ENCODE measurements at regions not wholly inside any gene's neighbourhood (a gene's known extent, or its start where the extent isn't known, plus 50 kb on each side); places are given as distances from the start of the nearest gene placed in this dataset.

DNA sequence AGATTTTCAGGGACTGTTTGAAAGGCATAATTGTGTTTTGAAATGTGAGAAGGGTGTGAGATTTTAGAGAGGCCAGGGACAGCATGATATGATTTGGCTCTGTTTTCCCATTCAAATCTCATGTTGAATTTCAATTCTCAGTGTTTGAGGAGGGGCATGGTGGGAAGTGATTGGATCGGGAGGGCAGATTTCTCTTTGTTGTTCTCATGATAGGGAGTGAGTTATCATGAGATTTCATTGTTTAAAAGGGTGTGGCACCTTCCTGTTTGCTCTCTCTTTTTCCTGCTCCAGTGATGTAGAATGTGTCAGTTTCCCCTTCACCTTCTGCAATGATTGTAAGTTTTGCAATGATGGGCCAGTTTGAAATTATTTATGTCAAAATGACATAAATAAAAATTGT is 113.0 kb upstream of the PCDH15 start:
- Mint-ChIP-seq H3K9me3 (peaks cover 11% of the 10 kb centered on the region), H3K36me3 (no peaks in the 10 kb centered on the region), H3K4me1 (no peaks in the 10 kb centered on the region), H3K27ac (no peak overlapping the region), H3K4me3 (no peak overlapping the region)
- DNase-seq (ENCODE audit: low spot score in 2 of 2) (no peak), ATAC-seq (no peak)

DNA sequence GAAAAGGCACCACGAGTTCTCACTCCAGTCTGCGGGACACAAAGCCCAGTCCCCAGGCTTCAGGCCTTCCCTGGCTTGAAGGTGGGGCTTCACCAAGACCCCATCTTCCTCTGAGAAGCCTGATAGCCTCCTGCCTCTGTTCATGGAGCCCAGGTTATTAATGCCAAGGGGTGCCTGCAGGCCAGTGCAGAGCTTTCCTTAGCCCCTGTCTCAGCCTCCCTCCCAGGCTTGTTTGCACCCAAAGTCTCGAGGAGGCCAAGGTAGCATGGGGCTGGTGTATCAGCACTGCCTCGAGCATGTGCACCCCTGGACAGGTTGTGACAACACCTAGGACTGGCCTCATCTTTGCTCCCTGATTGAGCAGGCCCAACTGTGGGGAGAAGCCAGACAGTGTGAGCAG is 108.1 kb upstream of the PCDH15 start:
- Mint-ChIP-seq H3K27ac (no peak overlapping the region), H3K9me3 (peaks cover 11% of the 10 kb centered on the region), H3K4me3 (no peak overlapping the region), H3K36me3 (no peaks in the 10 kb centered on the region), H3K4me1 (no peaks in the 10 kb centered on the region)
- ATAC-seq (no peak), DNase-seq (ENCODE audit: low spot score in 2 of 2) (no peak)

DNA sequence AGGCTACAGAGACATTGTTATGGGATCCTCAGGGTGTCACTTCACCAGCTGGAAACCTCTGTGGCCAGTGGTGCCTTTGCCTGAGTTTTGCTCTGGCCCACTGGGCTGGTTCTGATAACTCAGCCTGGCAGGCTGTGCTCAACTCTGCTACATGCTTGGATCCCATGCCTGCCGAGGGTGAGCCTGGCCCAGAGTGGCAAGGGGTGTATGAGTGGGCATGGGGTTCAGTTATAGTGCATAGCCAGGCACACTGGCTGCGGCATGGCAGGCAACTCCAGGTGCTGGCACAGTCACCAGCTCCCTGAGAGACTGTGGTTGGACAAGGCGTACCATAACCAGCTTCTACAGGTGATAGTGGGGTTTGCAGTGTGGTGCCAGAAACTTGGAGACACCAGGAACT is 107.0 kb upstream of the PCDH15 start:
- H3K27ac Mint-ChIP-seq = no peak overlapping the region
- ATAC-seq (peak; percentile 36), DNase-seq (ENCODE audit: low spot score in 2 of 2) (no peak)
- H3K36me3 Mint-ChIP-seq = no peaks in the 10 kb centered on the region
- H3K4me1 Mint-ChIP-seq = no peaks in the 10 kb centered on the region
- H3K4me3 Mint-ChIP-seq = no peak overlapping the region
- H3K9me3 Mint-ChIP-seq = peaks cover 16% of the 10 kb centered on the region

DNA sequence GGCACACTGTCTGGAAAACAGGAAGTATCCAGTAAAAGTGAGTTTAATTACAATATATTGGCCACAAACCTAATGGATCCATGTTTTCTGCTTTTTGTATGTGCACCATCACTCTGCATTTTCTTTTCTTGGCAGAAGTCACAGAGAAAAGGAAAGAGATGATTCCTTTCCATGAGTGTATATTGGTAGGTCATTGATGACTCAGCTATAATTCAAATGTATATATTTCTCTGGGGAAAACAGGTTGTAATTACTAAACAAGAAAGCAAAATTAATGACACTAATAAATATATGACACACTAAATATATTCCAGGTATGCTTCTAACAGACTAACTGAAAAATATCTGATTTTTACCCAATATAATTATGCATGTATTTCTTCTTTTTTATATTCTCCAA is 105.9 kb upstream of the PCDH15 start:
- no peak overlapping the region for H3K27ac Mint-ChIP-seq
- no peaks in the 10 kb centered on the region for H3K4me1 Mint-ChIP-seq
- H3K9me3 Mint-ChIP-seq = peaks cover 20% of the 10 kb centered on the region
- ATAC-seq = no peak
- no peak overlapping the region for H3K4me3 Mint-ChIP-seq
- DNase-seq (ENCODE audit: low spot score in 2 of 2) = no peak
- H3K36me3 Mint-ChIP-seq = no peaks in the 10 kb centered on the region

DNA sequence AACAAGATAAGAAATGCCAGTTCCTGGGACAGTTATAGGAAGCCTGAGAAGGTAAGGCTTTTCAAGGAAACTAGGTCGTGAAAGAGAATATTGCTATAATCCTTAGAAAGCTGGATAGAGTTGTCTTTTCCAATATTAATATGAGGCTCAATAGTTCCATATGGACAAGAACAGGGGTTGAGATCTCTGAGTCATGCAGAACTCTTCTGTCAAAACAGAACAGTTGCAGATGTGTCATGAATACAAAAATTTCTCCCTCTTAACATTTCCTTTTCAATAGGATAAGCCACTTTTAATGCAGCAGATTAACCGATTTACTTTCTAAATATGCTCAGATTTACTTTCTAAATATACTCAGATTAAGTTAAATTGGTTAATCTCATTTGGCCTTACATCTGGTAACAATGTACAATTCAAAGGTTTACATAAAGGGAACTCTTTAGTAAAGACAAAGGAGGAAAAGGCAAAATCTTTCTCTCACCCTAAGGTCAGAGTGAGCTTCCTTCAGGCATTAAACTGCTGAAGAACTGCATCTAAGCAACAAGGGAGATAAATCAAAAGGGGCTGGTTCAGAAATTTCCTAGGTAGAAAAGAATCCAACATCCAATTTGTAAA is 104.7 kb upstream of the PCDH15 start:
- peaks cover 19% of the 10 kb centered on the region for H3K9me3 Mint-ChIP-seq
- ATAC-seq (no peak), DNase-seq (ENCODE audit: low spot score in 2 of 2) (no peak)
- no peak overlapping the region for H3K27ac Mint-ChIP-seq
- no peak overlapping the region for H3K4me3 Mint-ChIP-seq
- no peaks in the 10 kb centered on the region for H3K4me1 Mint-ChIP-seq
- H3K36me3 Mint-ChIP-seq = no peaks in the 10 kb centered on the region

DNA sequence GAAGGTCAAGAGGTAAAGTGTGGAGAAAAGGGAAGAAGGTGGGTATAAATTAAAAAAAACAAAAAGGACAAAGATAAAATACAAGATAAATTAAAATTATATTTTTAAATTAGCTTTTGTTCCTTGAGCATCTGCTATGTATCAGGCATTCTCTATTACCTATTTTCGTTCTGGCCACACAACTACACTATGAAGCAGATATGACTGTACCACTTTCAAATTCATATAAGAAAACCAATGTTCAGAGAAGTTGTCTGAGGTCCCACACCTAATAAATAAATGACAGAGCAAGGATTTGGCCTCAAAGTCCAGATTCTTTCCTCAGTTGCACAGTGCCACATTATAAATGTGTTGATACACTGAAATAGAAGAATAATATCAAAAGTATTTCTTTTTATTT is 103.8 kb upstream of the PCDH15 start:
- H3K36me3 Mint-ChIP-seq = no peaks in the 10 kb centered on the region

DNA sequence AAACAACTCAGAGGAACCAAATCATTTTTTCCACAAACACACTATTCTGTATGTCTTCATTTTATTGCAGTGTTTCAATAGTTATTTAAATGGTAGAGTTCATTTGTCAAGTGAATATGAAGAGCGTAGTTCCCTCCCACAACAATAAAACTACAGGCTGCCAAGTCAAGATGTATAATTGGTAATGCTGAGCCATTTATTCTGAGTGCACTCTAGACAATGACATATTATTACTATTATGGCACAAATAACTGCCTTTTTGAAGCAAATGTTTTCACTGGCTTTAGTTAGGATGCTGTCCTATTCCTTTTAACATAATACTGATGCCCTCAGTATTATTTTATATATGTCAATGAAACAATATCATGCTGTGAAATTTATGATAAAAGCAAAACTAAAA is 102.7 kb upstream of the PCDH15 start:
- H3K9me3 Mint-ChIP-seq = peaks cover 17% of the 10 kb centered on the region
- H3K4me3 Mint-ChIP-seq = no peak overlapping the region
- H3K27ac Mint-ChIP-seq = no peak overlapping the region
- H3K36me3 Mint-ChIP-seq = no peaks in the 10 kb centered on the region
- H3K4me1 Mint-ChIP-seq = no peaks in the 10 kb centered on the region
- DNase-seq (ENCODE audit: low spot score in 2 of 2) (no peak), ATAC-seq (no peak)

More for the DNA sequence above, 103.8 kb upstream of the PCDH15 start:
- no peak for ATAC-seq
- DNase-seq (ENCODE audit: low spot score in 2 of 2) = no peak
- H3K4me3 Mint-ChIP-seq = no peak overlapping the region
- H3K27ac Mint-ChIP-seq = no peak overlapping the region
- H3K9me3 Mint-ChIP-seq = peaks cover 17% of the 10 kb centered on the region
- H3K4me1 Mint-ChIP-seq = no peaks in the 10 kb centered on the region

DNA sequence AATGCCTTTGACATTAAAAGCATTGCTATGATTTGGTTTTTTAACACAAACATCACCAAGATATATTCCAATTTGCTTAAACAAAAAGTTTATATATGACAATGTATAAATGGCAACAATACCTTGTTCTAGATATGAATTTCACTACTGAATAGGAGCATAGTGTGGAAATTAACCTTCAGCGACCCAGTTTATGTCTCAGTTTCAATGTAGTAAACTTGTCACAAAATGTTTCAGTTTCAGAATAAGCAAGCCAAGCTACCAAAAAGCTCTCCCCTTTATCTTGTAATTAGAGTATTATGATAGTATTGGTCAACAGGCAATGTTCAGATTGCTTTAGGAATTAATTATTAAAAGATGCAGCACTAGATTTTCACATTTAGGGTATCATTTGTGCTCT is 99.6 kb upstream of the PCDH15 start:
- Mint-ChIP-seq H3K4me1 (no peaks in the 10 kb centered on the region), H3K4me3 (no peak overlapping the region), H3K27ac (no peak overlapping the region), H3K36me3 (no peaks in the 10 kb centered on the region), H3K9me3 (peaks cover 15% of the 10 kb centered on the region)
- DNase-seq (ENCODE audit: low spot score in 2 of 2) (no peak), ATAC-seq (no peak)

DNA sequence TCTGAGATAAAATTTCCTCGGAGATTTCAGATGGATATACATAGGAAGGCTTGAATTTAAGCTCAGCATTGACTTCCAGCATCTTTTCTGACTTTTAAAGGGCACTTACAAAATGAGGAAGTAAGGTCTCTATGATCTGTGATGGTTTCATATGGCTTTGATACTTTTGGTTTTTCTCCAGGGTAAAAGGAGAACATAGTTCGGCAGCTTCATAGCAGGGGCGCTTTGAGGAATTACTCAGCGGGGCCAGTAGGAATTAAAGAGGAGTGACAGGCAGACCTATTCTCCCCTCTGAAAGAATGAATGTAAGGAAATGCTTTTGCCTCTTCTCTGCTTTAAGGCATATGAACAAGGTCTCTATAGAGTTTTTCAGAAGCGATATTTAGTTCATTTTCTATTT is 80.0 kb upstream of the PCDH15 start:
- Mint-ChIP-seq H3K4me3 (no peak overlapping the region), H3K27ac (no peak overlapping the region), H3K4me1 (no peaks in the 10 kb centered on the region), H3K9me3 (peaks cover 7% of the 10 kb centered on the region), H3K36me3 (no peaks in the 10 kb centered on the region)
- DNase-seq (ENCODE audit: low spot score in 2 of 2) = no peak
- no peak for ATAC-seq

DNA sequence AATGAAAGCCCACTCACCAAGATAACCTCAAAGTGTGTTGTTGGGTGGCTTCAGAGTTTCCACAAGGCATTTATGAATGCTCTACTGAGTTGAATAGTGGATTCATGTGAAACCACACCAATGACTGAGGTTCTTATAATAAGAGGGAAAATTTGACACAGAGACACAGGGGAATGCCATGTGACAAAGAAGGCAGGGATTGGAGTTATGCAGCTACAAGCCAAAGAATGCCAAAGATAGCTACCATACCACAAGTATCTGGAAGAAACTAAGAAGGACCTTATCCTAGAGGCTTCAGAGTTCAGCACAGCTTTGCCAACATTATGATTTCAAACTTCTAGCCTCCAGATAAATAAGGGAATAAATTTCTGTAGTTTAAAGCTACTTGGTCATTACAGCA is 68.0 kb upstream of the PCDH15 start:
- Mint-ChIP-seq H3K4me3 (no peak overlapping the region), H3K9me3 (peaks cover 21% of the 10 kb centered on the region), H3K4me1 (no peaks in the 10 kb centered on the region), H3K36me3 (no peaks in the 10 kb centered on the region), H3K27ac (no peak overlapping the region)
- DNase-seq (ENCODE audit: low spot score in 2 of 2) = no peak
- no peak for ATAC-seq

DNA sequence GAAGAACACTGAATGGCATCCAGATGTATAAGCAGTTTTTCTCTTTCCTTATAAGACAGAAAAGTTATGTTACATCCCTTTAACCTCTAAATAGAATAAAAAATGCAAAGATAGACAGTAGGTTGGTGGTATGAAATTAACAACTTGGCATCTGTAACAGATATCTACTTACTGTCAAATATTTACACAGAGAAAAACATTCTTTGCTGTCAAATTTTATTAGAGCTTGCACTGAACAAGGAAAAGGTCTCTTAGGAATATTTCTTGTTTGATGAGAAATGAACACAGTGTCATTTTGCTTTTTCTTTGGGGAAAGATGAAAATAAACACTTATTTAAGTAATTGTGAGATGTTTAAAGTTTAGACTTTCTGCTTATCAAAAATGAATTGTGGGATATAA is 65.6 kb upstream of the PCDH15 start:
- H3K9me3 Mint-ChIP-seq = peaks cover 26% of the 10 kb centered on the region
- H3K4me3 Mint-ChIP-seq = no peak overlapping the region
- no peaks in the 10 kb centered on the region for H3K4me1 Mint-ChIP-seq
- no peak overlapping the region for H3K27ac Mint-ChIP-seq
- no peak for ATAC-seq
- no peak for DNase-seq (ENCODE audit: low spot score in 2 of 2)
- H3K36me3 Mint-ChIP-seq = no peaks in the 10 kb centered on the region

DNA sequence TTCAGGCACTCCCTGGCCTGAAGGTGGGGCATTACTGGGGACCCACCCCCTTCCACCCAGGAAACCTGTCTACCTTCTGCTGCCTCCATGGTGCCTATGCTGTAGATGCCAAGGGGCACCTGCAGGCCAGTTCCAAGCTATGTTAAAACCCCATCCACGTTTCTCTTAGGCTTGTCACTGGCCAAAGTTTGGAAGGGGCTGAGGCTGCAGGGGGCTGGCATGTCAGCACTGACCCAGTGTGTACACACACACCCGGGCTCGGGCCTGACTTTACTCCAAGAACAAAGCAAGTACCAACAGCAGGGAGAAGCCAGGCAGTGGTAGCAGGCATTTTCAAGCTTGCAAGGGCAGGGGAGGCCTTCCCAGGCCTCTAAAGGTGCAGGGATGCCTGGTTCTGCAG is 53.8 kb upstream of the PCDH15 start:
- Mint-ChIP-seq H3K9me3 (peaks cover 13% of the 10 kb centered on the region), H3K4me1 (no peaks in the 10 kb centered on the region), H3K27ac (no peak overlapping the region), H3K36me3 (no peaks in the 10 kb centered on the region), H3K4me3 (no peak overlapping the region)
- ATAC-seq = peak; percentile 28
- no peak for DNase-seq (ENCODE audit: low spot score in 2 of 2)

DNA sequence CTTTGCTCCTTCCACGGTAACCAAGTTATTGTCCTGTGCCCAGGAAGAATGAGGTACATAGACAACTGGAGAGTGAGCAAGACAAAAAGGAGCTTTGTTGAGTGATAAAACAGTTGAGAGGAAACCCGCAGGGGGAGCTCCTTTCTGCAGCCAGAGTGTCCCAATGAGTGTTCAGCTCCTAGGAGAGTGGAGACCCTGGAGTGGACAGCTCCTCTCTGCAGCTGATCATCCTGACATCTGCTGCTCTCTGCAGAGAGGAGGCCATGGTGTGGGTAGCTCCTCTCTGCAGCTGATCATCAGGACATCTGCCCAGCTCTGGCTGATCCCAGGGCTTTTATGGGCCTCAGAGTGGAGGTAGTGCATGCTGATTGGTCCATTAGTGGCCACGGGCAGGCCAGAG is 53.4 kb upstream of the PCDH15 start:
- Mint-ChIP-seq H3K9me3 (peaks cover 13% of the 10 kb centered on the region), H3K27ac (no peak overlapping the region), H3K36me3 (no peaks in the 10 kb centered on the region), H3K4me1 (no peaks in the 10 kb centered on the region), H3K4me3 (no peak overlapping the region)
- DNase-seq (ENCODE audit: low spot score in 2 of 2) (no peak), ATAC-seq (peak; percentile 21)

DNA sequence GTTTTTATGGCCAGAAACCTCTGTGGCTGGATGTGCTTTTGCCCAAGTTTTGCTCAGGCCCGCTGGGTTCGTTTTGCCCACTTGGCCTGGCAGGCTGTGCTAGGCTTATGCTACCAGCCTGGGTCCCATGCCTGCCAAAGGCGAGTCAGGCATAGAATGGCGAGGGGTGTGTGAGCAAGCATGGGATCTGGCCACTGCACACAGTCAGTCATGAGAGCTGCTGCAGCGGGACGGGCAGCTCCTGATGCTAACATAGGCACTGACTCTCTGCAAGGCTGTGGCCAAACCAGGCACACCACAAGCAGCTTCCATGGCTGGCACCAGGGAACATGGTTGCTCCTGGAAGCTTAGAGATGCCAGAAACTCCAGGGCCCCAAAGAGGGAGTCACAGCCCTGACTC is 52.9 kb upstream of the PCDH15 start:
- Mint-ChIP-seq H3K4me3 (no peak overlapping the region), H3K36me3 (no peaks in the 10 kb centered on the region), H3K4me1 (no peaks in the 10 kb centered on the region), H3K27ac (no peak overlapping the region), H3K9me3 (peaks cover 12% of the 10 kb centered on the region)
- DNase-seq (ENCODE audit: low spot score in 2 of 2) = no peak
- peak; percentile 34 for ATAC-seq

Data from stimulated activated effector memory CD8-positive, alpha-beta T cell treated with anti-CD3 and anti-CD28 coated beads, Interleukin-12 subunit alpha, Interleukin-12 subunit beta, amount 100 ng/mL, for 72 hours (primary cell).